ENCODE measurements at regions not wholly inside any gene's neighbourhood (a gene's known extent, or its start where the extent isn't known, plus 50 kb on each side); places are given as distances from the start of the nearest gene placed in this dataset.

DNA sequence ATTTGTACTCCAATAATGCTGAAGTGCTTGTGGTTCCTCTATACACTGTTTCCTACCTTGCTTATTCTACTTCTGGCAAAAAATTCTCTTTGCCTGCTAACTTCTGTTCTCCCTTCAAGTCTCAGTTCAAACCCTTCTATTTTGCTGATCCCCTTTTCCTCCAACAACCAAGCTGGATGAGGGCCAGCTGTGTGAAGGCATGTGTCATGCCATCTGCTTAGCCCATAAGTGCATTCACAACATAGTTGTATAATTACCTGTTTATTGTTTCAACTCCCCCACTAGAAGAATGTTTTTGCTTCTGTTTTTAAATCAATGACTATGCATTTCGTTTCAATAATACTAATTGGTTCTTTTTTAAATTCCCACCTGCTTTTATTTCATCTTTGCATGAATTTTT is 1951.4 kb upstream of the WWC1 start:
- in situ Hi-C loops (cut with MboI; ENCODE audit: low pct_unique_long_range_greater_than_20kb, low sequenced_read_pairs, unreplicated experiment) = no loop called here
- DNase-seq (ENCODE audit: low spot score) = no peak

DNA sequence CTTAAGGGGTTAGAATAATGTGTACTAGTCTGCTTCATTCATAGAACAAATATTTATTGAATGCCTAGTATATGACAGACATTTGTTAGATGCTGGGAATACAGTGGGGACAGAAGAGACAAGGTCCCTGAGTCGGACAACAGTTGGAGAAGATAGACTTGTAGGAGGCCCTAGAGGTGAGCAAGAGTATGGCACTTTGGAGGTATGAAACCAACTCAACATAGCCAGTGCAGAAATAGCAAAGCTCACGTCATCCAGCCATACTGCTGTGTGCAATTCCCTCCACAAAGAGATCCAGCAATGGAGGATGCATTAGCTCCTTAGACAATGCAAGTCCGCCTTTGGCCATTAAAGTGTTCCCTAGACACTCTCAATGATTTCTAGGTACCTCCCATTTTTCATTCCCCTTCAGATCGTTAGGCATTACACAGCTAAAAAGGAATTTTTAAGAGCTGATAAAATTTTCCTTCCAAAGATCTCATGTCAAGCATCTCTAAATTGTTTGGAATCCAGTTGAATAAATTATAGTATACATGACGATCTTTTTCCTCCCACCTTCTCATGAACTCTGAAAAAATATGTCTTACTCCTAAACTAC is 1949.6 kb upstream of the WWC1 start:
- TF ChIP-seq, protein P1, sequence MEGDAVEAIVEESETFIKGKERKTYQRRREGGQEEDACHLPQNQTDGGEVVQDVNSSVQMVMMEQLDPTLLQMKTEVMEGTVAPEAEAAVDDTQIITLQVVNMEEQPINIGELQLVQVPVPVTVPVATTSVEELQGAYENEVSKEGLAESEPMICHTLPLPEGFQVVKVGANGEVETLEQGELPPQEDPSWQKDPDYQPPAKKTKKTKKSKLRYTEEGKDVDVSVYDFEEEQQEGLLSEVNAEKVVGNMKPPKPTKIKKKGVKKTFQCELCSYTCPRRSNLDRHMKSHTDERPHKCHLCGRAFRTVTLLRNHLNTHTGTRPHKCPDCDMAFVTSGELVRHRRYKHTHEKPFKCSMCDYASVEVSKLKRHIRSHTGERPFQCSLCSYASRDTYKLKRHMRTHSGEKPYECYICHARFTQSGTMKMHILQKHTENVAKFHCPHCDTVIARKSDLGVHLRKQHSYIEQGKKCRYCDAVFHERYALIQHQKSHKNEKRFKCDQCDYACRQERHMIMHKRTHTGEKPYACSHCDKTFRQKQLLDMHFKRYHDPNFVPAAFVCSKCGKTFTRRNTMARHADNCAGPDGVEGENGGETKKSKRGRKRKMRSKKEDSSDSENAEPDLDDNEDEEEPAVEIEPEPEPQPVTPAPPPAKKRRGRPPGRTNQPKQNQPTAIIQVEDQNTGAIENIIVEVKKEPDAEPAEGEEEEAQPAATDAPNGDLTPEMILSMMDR (IDR thresholded peaks at IDR 0.05; ENCODE audit: extremely low read depth, insufficient read depth, missing control alignments) = no peak
- in situ Hi-C loops (cut with MboI; ENCODE audit: low pct_unique_long_range_greater_than_20kb, low sequenced_read_pairs, unreplicated experiment) = no loop called here
- DNase-seq (ENCODE audit: low spot score) = no peak

More for the DNA sequence above, 1951.4 kb upstream of the WWC1 start:
- TF ChIP-seq, protein P1 (IDR thresholded peaks at IDR 0.05; ENCODE audit: extremely low read depth, insufficient read depth, missing control alignments) = no peak

DNA sequence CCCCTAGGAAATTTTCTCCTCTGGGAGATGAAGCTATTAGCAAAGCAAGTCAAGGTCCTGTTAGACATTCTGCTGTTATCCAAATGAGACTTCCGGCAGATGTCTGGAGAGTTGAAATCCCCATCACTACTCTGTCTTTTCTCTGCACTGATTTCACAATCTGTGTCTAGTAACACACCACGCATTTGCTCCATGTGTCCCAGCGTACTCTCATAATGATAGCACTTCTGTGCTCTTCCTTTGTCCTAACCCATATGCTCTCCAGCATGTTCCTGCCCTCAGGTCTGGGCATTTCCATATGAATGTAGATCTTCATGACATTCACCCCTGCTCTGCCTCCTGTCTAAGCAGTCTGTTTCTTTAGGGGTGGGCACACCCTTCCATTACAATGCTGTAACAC is 1949.0 kb upstream of the WWC1 start:
- DNase-seq (ENCODE audit: low spot score) = no peak
- TF ChIP-seq, protein P1 (IDR thresholded peaks at IDR 0.05; ENCODE audit: extremely low read depth, insufficient read depth, missing control alignments) = no peak
- in situ Hi-C loops (cut with MboI; ENCODE audit: low pct_unique_long_range_greater_than_20kb, low sequenced_read_pairs, unreplicated experiment) = no loop called here

DNA sequence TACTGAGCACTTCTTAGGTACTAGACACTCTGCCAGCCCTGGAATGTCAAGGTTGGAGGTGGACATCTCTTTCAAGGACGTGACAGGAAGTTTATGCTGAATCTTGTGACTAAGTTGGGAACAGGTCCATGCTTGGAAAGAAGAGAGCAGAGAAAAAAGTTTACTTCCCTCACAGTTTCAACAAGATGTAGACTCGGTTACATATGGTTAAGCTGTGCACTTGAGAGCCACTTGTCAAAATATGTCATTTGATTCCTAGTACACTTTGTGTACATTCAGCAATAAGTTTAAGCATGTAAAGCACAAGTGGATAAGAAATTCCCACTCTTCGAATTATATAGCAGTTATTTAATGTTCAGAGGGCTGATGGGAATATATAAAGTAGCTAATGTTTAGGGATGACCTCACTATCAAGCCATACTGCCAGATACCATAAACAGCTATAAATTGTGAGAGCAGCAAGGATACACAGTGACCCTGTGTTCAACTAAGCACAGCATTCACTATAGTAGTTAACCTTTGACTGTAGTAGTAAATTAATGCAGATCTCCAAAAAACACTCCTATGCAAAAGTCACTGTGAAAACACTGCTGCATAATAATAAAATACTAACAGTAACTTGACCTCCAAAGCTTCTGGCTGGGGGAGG is 1944.6 kb upstream of the WWC1 start:
- no peak for DNase-seq (ENCODE audit: low spot score)
- in situ Hi-C loops (cut with MboI; ENCODE audit: low pct_unique_long_range_greater_than_20kb, low sequenced_read_pairs, unreplicated experiment) = no loop called here
- TF ChIP-seq, protein P1 (IDR thresholded peaks at IDR 0.05; ENCODE audit: extremely low read depth, insufficient read depth, missing control alignments) = no peak

DNA sequence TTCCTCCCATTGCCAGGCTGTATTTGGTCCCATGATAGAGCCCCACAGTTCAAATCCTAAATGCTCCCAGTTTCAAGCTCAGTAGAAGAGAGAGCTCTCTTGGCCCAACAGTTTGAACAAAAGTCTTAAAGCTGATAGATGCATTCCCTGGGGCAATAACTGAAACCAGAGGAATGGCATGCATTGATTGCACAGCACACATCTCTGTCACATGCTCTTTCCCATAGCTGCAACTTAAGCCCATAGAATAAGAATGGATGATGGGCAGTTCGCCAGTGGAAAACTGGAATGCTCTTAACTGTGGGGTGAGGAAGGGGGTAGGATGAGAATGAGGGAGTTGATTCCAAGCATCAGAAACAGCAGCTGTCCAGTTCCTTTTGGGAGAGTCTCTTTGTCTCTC is 1942.4 kb upstream of the WWC1 start:
- TF ChIP-seq, protein P1 (IDR thresholded peaks at IDR 0.05; ENCODE audit: extremely low read depth, insufficient read depth, missing control alignments) = no peak
- in situ Hi-C loops (cut with MboI; ENCODE audit: low pct_unique_long_range_greater_than_20kb, low sequenced_read_pairs, unreplicated experiment) = no loop called here
- no peak for DNase-seq (ENCODE audit: low spot score)

DNA sequence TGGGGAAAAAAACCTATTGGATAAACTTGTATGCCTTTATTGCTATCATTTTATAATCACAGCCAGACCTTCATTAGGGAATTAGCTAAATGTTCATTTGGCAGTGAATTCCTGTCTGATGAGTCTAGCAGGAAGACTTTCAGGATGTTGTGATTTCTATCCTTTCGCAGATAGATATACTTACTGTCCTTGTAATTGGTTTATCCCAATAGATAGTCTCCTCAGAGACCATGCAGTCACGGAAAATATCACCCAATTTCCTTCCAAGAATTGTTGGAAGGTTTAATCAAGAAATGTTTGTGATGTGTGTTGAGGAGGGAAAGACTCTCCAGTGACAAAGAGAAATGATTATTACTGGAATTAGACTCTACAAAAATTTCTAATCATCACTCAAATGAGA is 1937.9 kb upstream of the WWC1 start:
- TF ChIP-seq, protein P1 (IDR thresholded peaks at IDR 0.05; ENCODE audit: extremely low read depth, insufficient read depth, missing control alignments) = no peak
- DNase-seq (ENCODE audit: low spot score) = no peak
- in situ Hi-C loops (cut with MboI; ENCODE audit: low pct_unique_long_range_greater_than_20kb, low sequenced_read_pairs, unreplicated experiment) = no loop called here
